Thymus (tissue), 11 donors: ENCODE measurements at regions not wholly inside any gene's neighbourhood (a gene's known extent, or its start where the extent isn't known, plus 50 kb on each side); places are given as distances from the start of the nearest gene placed in this dataset.

Experiments
- DNase-seq, 9 donors: peaks; one replicate each; pipeline ENCODE4 v3.0.0-alpha.2; 2013; ENCODE audit warnings: low spot score in 9 of 9, low read depth in 6 of 9, missing footprints in 1 of 9
- H3K27ac ChIP-seq, 2 donors: one replicate each; pipeline ENCODE4 v1.5.1; 2013; ENCODE audit warnings: control low read depth in 1 of 2, low read depth in 1 of 2, low read length in 1 of 2, mild to moderate bottlenecking in 1 of 2, moderate library complexity in 1 of 2
- H3K27me3 ChIP-seq, 2 donors: one replicate each; pipeline ENCODE4 v1.5.1; 2013; ENCODE audit warnings: low read length in 1 of 2; ENCODE audit not compliant: control insufficient read depth in 2 of 2, insufficient read depth in 1 of 2
- H3K36me3 ChIP-seq, 2 donors: one replicate each; pipeline ENCODE4 v1.5.1; 2013; ENCODE audit warnings: low read length in 1 of 2, mild to moderate bottlenecking in 1 of 2, moderate library complexity in 1 of 2; ENCODE audit not compliant: control insufficient read depth in 2 of 2, insufficient read depth in 2 of 2
- H3K4me1 ChIP-seq, 2 donors: one replicate each; pipeline ENCODE4 v1.5.1; 2013; ENCODE audit warnings: low read length in 2 of 2; ENCODE audit not compliant: control insufficient read depth in 2 of 2, insufficient read depth in 2 of 2
- H3K4me3 ChIP-seq, 2 donors: one replicate each; pipeline ENCODE4 v1.5.1; 2013; ENCODE audit warnings: low read length in 2 of 2, control low read depth in 1 of 2, mild to moderate bottlenecking in 1 of 2
- H3K9me3 ChIP-seq, 2 donors: one replicate each; pipeline ENCODE4 v1.5.1; 2013; ENCODE audit warnings: low read length in 1 of 2, mild to moderate bottlenecking in 1 of 2; ENCODE audit not compliant: control insufficient read depth in 2 of 2, insufficient read depth in 1 of 2
- WGBS: extraction: QIAGEN DNeasy Blood & Tissue Kit; methylation state at CpG from one replicate; pipeline ENCODE4 v1.1.7; 2013; 5-methylcytosine and 5-hydroxymethylcytosine counted together
- donor health status: healthy.

DNA sequence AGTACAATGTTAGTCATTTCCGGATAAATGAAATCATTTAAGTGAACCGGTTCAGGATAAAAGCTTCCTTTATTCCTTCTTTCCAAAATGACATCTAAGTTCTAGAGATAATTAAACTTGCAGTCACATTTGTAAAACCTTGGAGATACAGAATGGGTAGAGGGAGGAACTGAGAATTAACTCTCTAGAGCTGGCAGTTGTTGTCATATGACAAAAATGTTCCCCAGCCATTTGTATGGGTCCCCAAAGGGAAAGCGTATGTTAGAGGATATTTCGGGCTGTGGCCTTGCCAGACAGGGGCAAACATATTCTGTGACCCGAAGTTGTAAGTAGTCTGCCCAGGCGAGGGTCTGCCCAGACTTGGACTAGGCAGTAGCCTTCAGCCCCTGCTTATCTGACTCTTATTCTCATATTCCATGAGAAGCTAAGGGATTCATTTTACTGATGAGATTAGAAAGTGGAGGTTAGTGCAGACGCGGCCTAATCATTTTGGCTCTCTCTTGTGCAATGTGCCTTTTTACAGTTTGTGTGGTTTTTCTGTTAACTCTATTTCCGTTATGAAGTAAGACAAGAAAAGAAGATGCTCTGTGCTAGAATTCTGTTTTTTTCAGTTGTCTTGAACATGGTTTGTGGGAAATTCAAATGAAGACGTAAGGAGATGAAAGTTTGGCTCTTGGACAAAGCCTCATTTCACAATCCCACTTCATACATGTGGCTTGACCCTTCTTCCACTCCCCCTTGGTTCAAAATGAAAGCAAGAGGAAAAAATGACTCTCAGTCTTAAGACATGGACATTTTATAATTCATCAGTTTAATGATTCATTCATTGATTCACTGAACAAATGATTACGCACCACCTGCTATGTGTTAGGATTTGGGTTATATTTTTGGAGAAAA is 2394.2 kb upstream of the AGA start:
- Histone ChIP-seq H3K36me3 (no peaks in the 10 kb centered on the region), H3K4me1 (no peaks in the 10 kb centered on the region), H3K27ac (no peak overlapping the region), H3K27me3 (no peaks in the 10 kb centered on the region), H3K4me3 (no peak overlapping the region), H3K9me3 (no peaks in the 10 kb centered on the region)
- 84% methylated on average over 11 of the region's 11 CpGs for WGBS
- no peak for DNase-seq

- Histone ChIP-seq H3K36me3 (no peaks in the 10 kb centered on the region), H3K27me3 (no peaks in the 10 kb centered on the region), H3K27ac (no peak overlapping the region), H3K9me3 (no peaks in the 10 kb centered on the region), H3K4me1 (no peaks in the 10 kb centered on the region), H3K4me3 (no peak overlapping the region)
- WGBS, result 27% methylated on average over 3 of the region's 3 CpGs
- no peak for DNase-seq
Observed at GRCh38 chr4:179843370-179843769, 2399.8 kb upstream of the TENM3 start.

DNA sequence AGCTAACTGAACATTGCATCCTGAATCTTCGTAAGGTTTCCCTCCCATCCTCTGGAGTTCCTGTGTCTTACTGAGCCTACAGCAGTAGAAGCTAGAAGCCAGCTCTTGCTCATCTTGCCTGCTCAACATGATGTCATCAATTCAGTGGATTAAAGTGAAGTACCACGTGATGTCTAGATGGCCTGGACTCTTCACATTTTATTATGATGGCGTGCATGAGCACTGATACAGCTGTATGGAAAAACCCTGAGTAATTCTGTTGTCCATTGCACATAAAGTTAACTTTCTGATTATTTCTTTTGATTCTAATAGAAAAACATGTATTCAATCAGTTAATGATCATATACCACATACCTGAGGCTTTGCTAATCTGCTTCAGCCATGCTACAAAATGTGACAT is 2387.7 kb upstream of the TENM3 start:
- H3K4me1 ChIP-seq, result no peaks in the 10 kb centered on the region
- no peak overlapping the region for H3K27ac ChIP-seq
- H3K9me3 ChIP-seq, result no peaks in the 10 kb centered on the region
- no peak overlapping the region for H3K4me3 ChIP-seq
- WGBS, result 89% methylated on average over 3 of the region's 3 CpGs
- H3K36me3 ChIP-seq, result no peaks in the 10 kb centered on the region
- DNase-seq, result no peak
- no peaks in the 10 kb centered on the region for H3K27me3 ChIP-seq

GRCh38 chr4:179858221-179858620 is 2385.0 kb upstream of the TENM3 start:
- no peak overlapping the region for H3K4me3 ChIP-seq
- 94% methylated on average over 4 of the region's 4 CpGs for WGBS

GRCh38 chr4:179867300-179867878 is 2375.8 kb upstream of the TENM3 start:
- H3K4me3 ChIP-seq, result no peak overlapping the region
- H3K9me3 ChIP-seq, result no peaks in the 10 kb centered on the region
- peak in 2 of 9 donors; percentile 27 to 34 for DNase-seq
- 14% methylated on average over 6 of the region's 6 CpGs for WGBS
- no peaks in the 10 kb centered on the region for H3K27me3 ChIP-seq
- H3K4me1 ChIP-seq, result no peaks in the 10 kb centered on the region
- H3K36me3 ChIP-seq, result no peaks in the 10 kb centered on the region
- no peak overlapping the region for H3K27ac ChIP-seq

More at GRCh38 chr4:179858221-179858620, 2385.0 kb upstream of the TENM3 start:
- H3K9me3 ChIP-seq, result no peaks in the 10 kb centered on the region
- no peaks in the 10 kb centered on the region for H3K36me3 ChIP-seq
- H3K4me1 ChIP-seq, result no peaks in the 10 kb centered on the region
- H3K27me3 ChIP-seq, result no peaks in the 10 kb centered on the region
- no peak overlapping the region for H3K27ac ChIP-seq
- DNase-seq, result no peak

GRCh38 chr4:179871726-179872125 is 2371.5 kb upstream of the TENM3 start:
- no peak for DNase-seq
- no peaks in the 10 kb centered on the region for H3K4me1 ChIP-seq
- no peaks in the 10 kb centered on the region for H3K36me3 ChIP-seq
- no peaks in the 10 kb centered on the region for H3K27me3 ChIP-seq
- H3K27ac ChIP-seq, result no peak overlapping the region
- no peak overlapping the region for H3K4me3 ChIP-seq
- WGBS, result 85% methylated on average over 1 of the region's 1 CpG
- no peaks in the 10 kb centered on the region for H3K9me3 ChIP-seq

DNA sequence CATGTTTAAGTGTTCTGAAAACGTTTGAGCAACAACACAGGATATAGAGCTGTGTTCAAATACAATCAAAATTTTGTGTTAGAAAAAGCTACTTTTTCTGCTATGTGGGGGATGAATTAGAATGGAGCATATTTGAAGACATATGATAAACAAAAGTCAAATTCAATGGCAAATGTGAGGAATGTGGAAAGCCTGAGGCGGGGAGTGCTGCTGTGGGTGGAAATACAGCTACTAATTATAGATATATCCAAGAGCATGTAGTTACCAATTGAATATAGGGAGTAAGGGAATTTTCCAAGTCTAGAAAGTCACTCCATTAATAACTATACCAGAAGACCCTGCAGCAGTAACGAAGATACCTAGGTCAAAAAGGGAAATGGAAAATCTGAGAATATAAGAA is 2370.4 kb upstream of the TENM3 start:
- Histone ChIP-seq H3K4me1 (no peaks in the 10 kb centered on the region), H3K4me3 (no peak overlapping the region), H3K27ac (no peak overlapping the region), H3K36me3 (no peaks in the 10 kb centered on the region), H3K9me3 (no peaks in the 10 kb centered on the region), H3K27me3 (no peaks in the 10 kb centered on the region)
- DNase-seq, result no peak
- WGBS, result 79% methylated on average over 3 of the region's 3 CpGs

- no peaks in the 10 kb centered on the region for H3K9me3 ChIP-seq
- H3K4me1 ChIP-seq, result no peaks in the 10 kb centered on the region
- no peak overlapping the region for H3K27ac ChIP-seq
- H3K4me3 ChIP-seq, result no peak overlapping the region
- DNase-seq, result no peak
- no peaks in the 10 kb centered on the region for H3K36me3 ChIP-seq
- no peaks in the 10 kb centered on the region for H3K27me3 ChIP-seq
- WGBS, result 59% methylated on average over 3 of the region's 3 CpGs
Observed at GRCh38 chr4:179880756-179881155, 2362.4 kb upstream of the TENM3 start.

DNA sequence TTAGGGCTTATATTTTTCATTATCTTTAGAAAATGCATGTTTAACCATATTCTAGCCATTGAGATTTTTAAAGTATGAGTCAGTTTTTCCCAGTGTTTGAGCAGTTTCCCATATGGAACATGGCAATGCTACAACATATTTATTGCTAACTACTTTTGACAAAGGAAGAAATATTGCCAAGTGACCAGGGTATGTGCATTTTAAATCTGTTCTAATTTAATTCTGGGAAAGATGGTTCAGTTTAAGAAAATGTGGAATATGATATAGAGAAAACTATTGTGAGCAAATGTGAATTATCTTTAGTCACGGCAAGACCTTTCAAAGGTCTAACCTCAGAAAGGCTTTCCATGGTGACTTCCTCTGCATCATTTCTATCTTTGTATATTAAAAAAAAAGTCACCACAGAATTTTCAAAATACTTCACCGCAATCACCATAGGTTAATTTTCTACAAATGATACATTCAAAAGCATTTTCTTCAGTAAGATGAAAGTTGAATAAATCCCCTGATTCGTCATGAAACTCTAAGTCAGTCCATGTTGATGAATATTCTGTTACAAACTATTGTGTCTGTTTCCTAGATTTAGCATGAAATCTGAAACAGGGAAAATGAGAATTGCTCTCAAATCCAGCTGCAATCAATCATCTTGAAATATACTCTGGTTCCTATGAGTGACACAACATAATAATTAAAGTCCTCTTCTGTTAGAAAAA is 2349.0 kb upstream of the TENM3 start:
- H3K27ac ChIP-seq, result no peak overlapping the region

More for the DNA sequence above, 2349.0 kb upstream of the TENM3 start:
- no peak for DNase-seq
- no peaks in the 10 kb centered on the region for H3K36me3 ChIP-seq
- H3K27me3 ChIP-seq, result no peaks in the 10 kb centered on the region
- WGBS, result 87% methylated on average over 3 of the region's 3 CpGs
- no peak overlapping the region for H3K4me3 ChIP-seq
- H3K4me1 ChIP-seq, result no peaks in the 10 kb centered on the region
- no peaks in the 10 kb centered on the region for H3K9me3 ChIP-seq
